ENCODE measurements at regions not wholly inside any gene's neighbourhood (a gene's known extent, or its start where the extent isn't known, plus 50 kb on each side); places are given as distances from the start of the nearest gene placed in this dataset.

- ATAC-seq (no peak), DNase-seq (no peak)
- TF ChIP-seq, protein P1, sequence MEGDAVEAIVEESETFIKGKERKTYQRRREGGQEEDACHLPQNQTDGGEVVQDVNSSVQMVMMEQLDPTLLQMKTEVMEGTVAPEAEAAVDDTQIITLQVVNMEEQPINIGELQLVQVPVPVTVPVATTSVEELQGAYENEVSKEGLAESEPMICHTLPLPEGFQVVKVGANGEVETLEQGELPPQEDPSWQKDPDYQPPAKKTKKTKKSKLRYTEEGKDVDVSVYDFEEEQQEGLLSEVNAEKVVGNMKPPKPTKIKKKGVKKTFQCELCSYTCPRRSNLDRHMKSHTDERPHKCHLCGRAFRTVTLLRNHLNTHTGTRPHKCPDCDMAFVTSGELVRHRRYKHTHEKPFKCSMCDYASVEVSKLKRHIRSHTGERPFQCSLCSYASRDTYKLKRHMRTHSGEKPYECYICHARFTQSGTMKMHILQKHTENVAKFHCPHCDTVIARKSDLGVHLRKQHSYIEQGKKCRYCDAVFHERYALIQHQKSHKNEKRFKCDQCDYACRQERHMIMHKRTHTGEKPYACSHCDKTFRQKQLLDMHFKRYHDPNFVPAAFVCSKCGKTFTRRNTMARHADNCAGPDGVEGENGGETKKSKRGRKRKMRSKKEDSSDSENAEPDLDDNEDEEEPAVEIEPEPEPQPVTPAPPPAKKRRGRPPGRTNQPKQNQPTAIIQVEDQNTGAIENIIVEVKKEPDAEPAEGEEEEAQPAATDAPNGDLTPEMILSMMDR (IDR thresholded peaks at IDR 0.05), result no peak
- H3K4me1 ChIP-seq, result no peaks in the 10 kb centered on the region
- intact Hi-C loops (cut with DNase I), result no loop called here
- H3K27ac ChIP-seq, result no peak overlapping the region
- no peak overlapping the region for H3K4me3 ChIP-seq
- H3K36me3 ChIP-seq (ENCODE audit: insufficient read depth in 1 of 2, low read depth in 1 of 2), result no peaks in the 10 kb centered on the region
- WGBS, 3 donors, result 66 to 77% (median 72%) methylated on average over 5 of the region's 5 CpGs
- no peaks in the 10 kb centered on the region for H3K9me3 ChIP-seq
- no peaks in the 10 kb centered on the region for H3K27me3 ChIP-seq (ENCODE audit: insufficient read depth in 3 of 3, low read length in 2 of 3)
Measured at GRCh38 chr12:13504736-13505135, 308.2 kb downstream of the EMP1 start.

DNA sequence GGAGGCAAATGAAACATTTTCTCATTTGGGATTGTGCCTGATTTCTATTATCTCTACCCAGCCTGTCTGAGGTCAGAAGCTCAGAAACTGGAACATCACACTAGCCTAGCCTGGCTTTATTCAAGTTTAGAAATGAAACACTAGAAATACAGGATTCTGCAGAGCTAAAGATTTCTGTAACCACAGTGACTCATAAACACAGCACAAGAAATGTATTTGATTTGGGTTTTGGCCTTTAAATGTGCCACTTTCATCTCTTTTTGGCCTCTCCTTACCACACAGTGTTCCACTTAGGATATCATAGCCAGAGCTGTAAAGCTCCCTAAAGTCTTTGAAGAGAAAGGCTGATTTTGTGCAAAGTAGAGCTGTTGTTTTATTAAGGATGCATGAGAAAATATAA, 307.5 kb downstream of the EMP1 start:
- H3K27ac ChIP-seq, result no peak overlapping the region
- intact Hi-C loops (cut with DNase I), result no loop called here
- no peaks in the 10 kb centered on the region for H3K9me3 ChIP-seq
- no peaks in the 10 kb centered on the region for H3K4me1 ChIP-seq
- TF ChIP-seq, protein P1 (IDR thresholded peaks at IDR 0.05), result no peak
- no peak for ATAC-seq
- H3K4me3 ChIP-seq, result no peak overlapping the region
- no peaks in the 10 kb centered on the region for H3K27me3 ChIP-seq (ENCODE audit: insufficient read depth in 3 of 3, low read length in 2 of 3)
- DNase-seq, result no peak
- no peaks in the 10 kb centered on the region for H3K36me3 ChIP-seq (ENCODE audit: insufficient read depth in 1 of 2, low read depth in 1 of 2)

- no peak overlapping the region for H3K27ac ChIP-seq
- no peaks in the 10 kb centered on the region for H3K27me3 ChIP-seq (ENCODE audit: insufficient read depth in 3 of 3, low read length in 2 of 3)
- H3K36me3 ChIP-seq (ENCODE audit: insufficient read depth in 1 of 2, low read depth in 1 of 2), result no peaks in the 10 kb centered on the region
- no peaks in the 10 kb centered on the region for H3K9me3 ChIP-seq
- TF ChIP-seq, protein P1 (IDR thresholded peaks at IDR 0.05), result no peak
- WGBS, 3 donors, result 69 to 80% (median 74%) methylated on average over 2 of the region's 2 CpGs
- intact Hi-C loops (cut with DNase I), result no loop called here
- no peak for DNase-seq
- no peak overlapping the region for H3K4me3 ChIP-seq
- ATAC-seq, result no peak
- H3K4me1 ChIP-seq, result no peaks in the 10 kb centered on the region
Measured at GRCh38 chr12:13503094-13503835, 306.7 kb downstream of the EMP1 start.

GRCh38 chr12:13499008-13499407, 302.5 kb downstream of the EMP1 start:
- TF ChIP-seq, protein P1 (IDR thresholded peaks at IDR 0.05), result no peak

DNA sequence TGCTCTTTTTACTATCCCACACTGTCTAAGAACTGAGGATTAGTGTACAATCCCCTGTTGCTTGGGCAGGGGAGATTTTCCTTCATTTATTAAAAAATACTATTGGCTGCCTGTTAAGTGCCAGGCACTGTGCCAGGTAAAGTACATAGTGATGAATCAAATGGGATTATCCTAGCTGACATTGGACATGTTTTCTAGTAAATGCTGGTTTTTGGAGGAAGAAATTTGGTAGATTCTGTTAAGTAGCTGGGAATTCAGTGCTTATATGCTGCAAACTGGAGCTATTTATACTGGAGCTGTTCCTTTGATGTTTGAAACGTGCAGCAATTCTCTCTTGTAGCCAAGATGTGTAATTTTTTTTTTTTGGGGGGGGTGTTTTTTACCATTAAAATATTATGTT, 299.6 kb downstream of the EMP1 start:
- no peak for ATAC-seq
- WGBS, 3 donors, result 28 to 41% (median 39%) methylated on average over 1 of the region's 1 CpG
- H3K27me3 ChIP-seq (ENCODE audit: insufficient read depth in 3 of 3, low read length in 2 of 3), result no peaks in the 10 kb centered on the region

More at GRCh38 chr12:13499008-13499407, 302.5 kb downstream of the EMP1 start:
- no peaks in the 10 kb centered on the region for H3K36me3 ChIP-seq (ENCODE audit: insufficient read depth in 1 of 2, low read depth in 1 of 2)
- DNase-seq, result no peak
- H3K27me3 ChIP-seq (ENCODE audit: insufficient read depth in 3 of 3, low read length in 2 of 3), result no peaks in the 10 kb centered on the region
- WGBS, 3 donors, result 56 to 63% (median 61%) methylated on average over 3 of the region's 3 CpGs
- ATAC-seq, result no peak
- H3K4me3 ChIP-seq, result no peak overlapping the region
- no peaks in the 10 kb centered on the region for H3K4me1 ChIP-seq
- no peaks in the 10 kb centered on the region for H3K9me3 ChIP-seq
- intact Hi-C loops (cut with DNase I), result no loop called here
- no peak overlapping the region for H3K27ac ChIP-seq

More for the DNA sequence above, 299.6 kb downstream of the EMP1 start:
- intact Hi-C loops (cut with DNase I), result no loop called here
- H3K4me3 ChIP-seq, result no peak overlapping the region
- no peak overlapping the region for H3K27ac ChIP-seq
- H3K9me3 ChIP-seq, result no peaks in the 10 kb centered on the region
- H3K4me1 ChIP-seq, result no peaks in the 10 kb centered on the region
- no peak for DNase-seq
- TF ChIP-seq, protein P1 (IDR thresholded peaks at IDR 0.05), result no peak
- H3K36me3 ChIP-seq (ENCODE audit: insufficient read depth in 1 of 2, low read depth in 1 of 2), result no peaks in the 10 kb centered on the region
